GM21786 (cell line): ENCODE measurements at regions not wholly inside any gene's neighbourhood (a gene's known extent, or its start where the extent isn't known, plus 50 kb on each side); places are given as distances from the start of the nearest gene placed in this dataset.

Experiments used
- ATAC-seq: cut with Tn5 transposase; IDR thresholded peaks from one replicate; pipeline ENCODE4 v1.9.1; 2021; ENCODE audit not compliant: unreplicated experiment

- no peak for ATAC-seq
Observed at GRCh38 chr15:39455471-39455991, 125.3 kb upstream of the THBS1 start.

DNA sequence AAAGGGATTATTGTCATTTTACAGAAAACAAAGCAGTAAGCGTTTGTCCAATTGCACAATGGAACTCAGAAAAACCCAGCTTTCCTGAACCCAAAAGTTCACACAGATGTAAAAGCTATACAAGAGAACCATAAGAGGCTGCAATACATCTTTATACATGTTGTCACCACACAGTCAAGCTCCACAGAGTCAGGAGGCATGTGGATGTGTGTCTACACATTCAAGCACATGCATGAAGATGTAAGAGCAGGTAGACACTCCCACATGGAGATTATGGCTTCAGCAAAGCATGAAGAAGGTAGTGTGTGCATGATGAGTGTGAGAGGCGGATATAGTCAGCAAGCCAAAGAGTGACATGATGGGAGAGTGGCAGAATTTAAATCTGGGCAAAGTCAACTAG is 124.7 kb upstream of the THBS1 start:
- no peak for ATAC-seq

DNA sequence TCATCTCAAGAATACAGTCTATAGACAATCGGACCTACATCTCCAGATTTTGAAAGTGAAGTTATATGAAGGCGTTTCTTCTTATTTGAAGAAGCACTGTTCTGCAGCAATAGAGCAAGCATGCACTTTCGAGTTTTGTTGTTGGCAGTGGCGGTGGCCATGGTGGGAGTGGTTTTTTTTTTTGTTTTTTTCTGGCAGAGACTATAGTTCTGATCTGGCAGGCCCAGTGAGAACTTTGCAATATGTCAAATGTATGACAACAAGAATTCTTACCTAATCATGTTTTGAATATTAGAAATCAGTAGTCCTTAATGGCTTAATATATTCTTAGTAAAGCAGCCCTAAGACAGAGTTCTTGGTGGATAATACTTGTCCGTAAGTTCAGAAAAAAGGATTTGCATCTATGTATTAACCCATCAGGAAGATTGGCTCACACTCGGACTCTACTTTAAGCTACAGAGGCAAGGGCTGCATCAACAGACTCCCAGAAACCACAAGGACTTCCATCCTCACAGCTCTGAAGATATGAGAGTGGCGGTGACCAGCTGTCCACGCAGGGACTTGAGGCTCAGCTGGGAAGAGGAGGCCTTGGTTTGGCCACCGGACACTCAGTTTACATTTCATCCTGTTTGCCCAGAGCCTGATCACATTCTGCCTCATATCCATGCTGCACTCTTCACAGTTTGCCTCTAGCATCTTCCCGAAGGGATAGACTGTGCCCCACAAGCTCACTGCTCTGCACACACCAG is 124.1 kb upstream of the THBS1 start:
- no peak for ATAC-seq

GRCh38 chr15:39458131-39458530 is 122.7 kb upstream of the THBS1 start:
- no peak for ATAC-seq

DNA sequence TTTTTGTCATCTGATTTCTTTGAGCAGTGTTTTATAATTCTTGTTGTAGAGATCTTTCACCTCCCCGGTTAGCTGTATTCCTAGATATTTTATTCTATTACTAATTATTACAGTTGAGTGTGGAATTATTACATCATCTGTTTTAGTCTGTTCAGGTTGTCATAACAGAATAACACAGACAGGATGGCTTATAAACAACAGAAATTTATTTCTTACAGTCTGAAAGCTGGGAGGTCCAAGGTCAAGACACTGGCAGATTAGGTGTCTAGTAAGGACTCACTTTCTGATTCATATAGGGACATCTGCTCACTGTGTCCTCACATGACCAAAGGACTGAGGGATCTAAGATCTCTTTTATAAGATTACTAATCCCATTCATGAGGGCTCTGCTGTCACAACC is 121.3 kb upstream of the THBS1 start:
- ATAC-seq, result no peak

DNA sequence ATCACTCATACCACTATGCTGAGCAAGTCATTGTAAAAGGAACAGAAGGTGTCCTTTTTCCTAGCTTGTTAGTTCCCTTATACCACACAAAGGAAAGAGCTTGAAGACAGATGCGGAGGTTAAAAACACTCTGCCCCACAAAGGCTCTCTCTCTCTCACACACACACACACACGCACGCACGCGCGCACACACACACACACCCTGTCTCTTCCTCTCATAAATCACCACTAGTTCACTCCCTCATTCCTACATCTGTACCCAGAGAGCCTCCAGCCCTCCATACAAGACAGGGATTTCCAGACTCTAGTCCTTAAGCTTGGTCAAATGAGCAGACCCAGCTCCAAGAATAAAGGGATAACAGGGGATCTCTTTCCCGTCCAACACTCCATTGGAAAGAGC is 120.1 kb upstream of the THBS1 start:
- no peak for ATAC-seq

DNA sequence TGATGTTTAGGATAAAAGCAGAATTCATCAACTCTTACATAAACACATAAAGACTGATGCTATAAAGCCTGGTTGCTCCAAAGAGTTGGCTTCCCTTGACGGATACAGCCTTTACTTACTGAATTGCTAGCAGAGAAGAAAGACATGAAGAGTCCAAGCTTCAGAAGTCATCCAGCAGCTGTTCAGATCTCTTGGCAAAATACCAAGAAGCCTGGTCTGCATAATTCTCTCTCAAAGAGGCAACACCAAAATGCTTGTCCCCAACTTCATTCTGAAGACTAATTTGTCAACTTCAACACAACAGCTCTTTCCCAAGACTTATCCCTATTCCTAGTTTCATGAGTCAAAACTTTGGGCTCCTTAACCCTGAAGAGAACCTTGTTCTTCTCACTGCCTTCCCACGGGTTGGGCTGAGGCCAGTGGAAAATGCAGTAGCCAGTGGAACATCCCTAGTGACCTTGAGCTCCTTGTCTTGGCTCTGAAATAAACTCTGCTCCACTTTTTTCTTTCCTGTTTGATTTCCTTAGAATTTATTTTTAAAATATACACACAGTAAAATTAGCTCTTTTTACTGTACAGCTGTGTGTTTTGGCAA is 119.2 kb upstream of the THBS1 start:
- ATAC-seq, result no peak

GRCh38 chr15:39462691-39463090 is 118.2 kb upstream of the THBS1 start:
- ATAC-seq, result no peak

GRCh38 chr15:39465843-39466749 is 114.8 kb upstream of the THBS1 start:
- no peak for ATAC-seq

- ATAC-seq, result no peak
Observed at GRCh38 chr15:39466750-39467105, 114.2 kb upstream of the THBS1 start.

DNA sequence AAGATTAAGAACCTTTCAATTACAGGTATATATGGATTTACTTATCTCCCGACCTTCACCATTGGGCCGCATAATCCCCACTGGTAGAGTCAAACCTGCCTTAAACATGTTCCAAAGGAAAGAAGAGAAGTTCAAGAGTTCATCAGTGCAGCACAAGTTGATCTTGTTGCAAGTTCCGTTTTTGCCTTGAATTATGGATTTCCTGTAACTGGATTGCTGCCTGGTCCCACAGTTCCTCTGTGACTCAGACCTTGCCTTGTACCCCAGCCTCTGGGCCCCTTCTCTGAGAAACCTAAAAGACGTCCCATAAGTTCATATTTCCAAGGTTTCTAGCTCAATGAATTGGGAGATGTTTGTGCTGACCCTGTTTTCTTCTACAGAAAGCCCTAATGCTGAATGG is 112.5 kb upstream of the THBS1 start:
- ATAC-seq, result no peak

DNA sequence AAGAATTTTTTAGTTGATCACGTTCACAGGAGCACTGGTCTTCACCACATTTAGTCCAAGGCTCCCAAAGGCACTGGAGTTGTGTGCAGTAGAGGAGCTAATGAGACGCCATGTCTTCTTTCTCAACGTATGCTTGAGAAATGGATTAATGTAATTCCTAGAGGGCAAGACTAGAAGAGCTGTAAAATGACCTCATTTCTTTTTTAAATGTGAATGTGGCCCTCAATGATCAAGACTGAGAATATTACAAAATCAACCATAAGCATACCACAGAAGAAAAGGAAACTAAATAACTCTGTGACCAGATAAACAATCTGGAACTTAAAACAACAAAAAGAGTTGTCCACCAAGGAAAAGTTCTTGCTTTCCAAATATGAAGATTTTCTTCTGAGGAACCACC is 112.1 kb upstream of the THBS1 start:
- ATAC-seq, result no peak

DNA sequence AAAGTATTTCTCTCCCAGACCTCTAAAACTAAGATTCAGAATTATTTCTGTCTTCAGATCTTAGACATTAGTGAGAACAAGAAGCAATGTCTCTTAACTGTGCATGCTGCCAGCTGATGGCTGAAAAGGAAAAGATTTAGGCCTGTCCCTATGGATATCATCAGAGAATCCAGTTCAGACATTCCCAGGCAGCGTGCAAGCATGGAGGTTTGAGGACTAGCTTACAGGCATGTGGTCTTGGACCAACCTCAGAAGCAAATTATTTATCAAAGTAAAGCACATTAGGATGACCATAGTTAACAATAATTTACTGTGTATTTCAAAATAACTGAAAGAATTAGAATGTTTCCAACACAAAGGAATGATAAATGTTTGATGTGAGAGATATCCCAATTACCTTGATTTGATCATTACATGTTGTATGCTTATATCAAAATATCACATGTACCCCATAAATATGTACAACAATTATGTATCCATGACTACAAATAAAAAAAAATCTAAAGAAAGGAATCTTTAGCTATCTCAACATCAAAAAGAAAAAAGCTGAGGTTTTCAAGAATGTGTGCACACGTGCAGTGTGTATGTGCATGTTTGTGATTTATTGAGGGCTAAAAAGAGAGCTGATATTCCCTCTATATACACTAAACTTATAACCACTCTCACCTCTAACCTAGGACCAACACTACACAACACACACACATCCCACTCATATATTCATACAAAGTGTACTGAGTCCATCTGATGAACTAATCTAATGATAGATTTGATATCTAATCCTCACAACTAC is 108.9 kb upstream of the THBS1 start:
- no peak for ATAC-seq

- ATAC-seq, result no peak
Observed at GRCh38 chr15:39472621-39473297, 108.1 kb upstream of the THBS1 start.

DNA sequence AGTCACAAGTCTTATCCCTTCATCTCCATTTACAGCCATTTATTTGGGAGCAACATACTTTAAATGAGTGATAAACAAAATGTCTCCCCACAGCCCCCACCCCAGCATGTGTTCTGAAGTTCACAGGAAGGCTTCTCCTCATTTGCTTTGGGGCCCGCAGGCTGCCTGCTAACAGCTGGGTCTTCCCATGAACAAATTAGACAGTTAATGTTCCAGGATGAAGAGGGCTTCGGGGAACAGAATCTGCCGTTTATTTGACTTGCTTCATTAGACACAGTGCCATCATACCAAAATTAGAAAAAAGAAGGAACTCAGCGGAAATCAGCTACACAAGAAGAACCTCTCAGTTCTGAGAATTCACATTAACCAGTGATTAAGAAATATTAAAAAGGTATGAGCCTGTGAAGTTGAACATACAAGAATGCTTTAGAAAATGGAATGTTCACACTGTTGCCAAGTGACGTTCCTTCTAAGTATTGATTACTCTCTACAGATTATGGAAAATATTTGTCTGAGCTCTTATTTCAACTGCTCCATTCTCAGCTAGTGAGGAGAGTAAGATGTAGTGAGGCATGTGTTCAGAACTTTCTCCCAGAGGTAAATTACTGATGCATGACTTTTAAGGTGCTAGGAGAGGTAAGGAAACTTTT is 107.5 kb upstream of the THBS1 start:
- ATAC-seq, result no peak

- ATAC-seq, result no peak
Observed at GRCh38 chr15:39474657-39475056, 106.2 kb upstream of the THBS1 start.

GRCh38 chr15:39478996-39479395 is 101.9 kb upstream of the THBS1 start:
- no peak for ATAC-seq

DNA sequence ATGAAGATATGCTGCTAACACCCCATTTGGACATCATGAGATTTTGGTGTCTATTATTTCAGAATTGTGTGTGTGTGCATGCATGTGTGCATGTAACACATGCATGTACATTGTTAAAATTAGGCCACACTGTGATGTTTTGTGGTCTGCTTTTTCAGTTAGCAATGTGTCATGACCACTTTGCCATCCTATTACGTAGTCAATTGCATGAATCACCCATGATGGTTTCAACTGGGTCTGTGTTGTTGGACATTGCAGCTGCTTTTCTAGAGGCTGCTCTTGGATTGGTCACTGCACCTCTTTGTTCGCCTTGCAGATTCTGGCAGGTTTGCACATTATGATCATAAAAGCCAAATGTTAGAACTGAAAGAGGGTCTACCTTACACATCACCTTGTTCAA is 101.0 kb upstream of the THBS1 start:
- ATAC-seq, result no peak

GRCh38 chr15:39482459-39482858 is 98.4 kb upstream of the THBS1 start:
- ATAC-seq, result no peak
